Body of pancreas (tissue), 4 donors: ENCODE measurements at regions not wholly inside any gene's neighbourhood (a gene's known extent, or its start where the extent isn't known, plus 50 kb on each side); places are given as distances from the start of the nearest gene placed in this dataset.

Source experiments
- ATAC-seq: fragments of 150-250 bp; one replicate; pipeline ENCODE4 v1.9.1; 2016
- DNase-seq, 4 donors: peaks; one replicate each; pipeline ENCODE4 v3.0.0-alpha.2; 2019
- H3K27ac ChIP-seq, 4 donors: fragments of 200-600 bp; sonication (generic); 1 replicate in 3 of 4; 2 replicates in 1 of 4; pipeline versions ENCODE4 v1.5.1 to v1.6.1; 2016 to 2019; ENCODE audit warnings: mild to moderate bottlenecking in 1 of 4, mixed read lengths in 1 of 4, moderate library complexity in 1 of 4
- H3K27me3 ChIP-seq, 2 donors: fragments of 200-600 bp; sonication (generic); one replicate each; pipeline ENCODE4 v1.6.0; 2016; ENCODE audit warnings: mild to moderate bottlenecking in 1 of 2
- H3K36me3 ChIP-seq, 2 donors: fragments of 200-600 bp; sonication (generic); replicated peaks in 1 of 2; 2 replicates each; pipeline ENCODE4 v1.5.1; 2016; ENCODE audit warnings: low read depth in 2 of 2; ENCODE audit not compliant: insufficient read depth in 1 of 2
- H3K4me1 ChIP-seq: fragments of 200-600 bp; sonication (generic); one replicate; pipeline ENCODE4 v1.6.0; 2016
- H3K4me3 ChIP-seq, 2 donors: fragments of 200-600 bp; sonication (generic); 1 replicate in 1 of 2; 2 replicates in 1 of 2; pipeline ENCODE4 v1.5.1; 2016 to 2019
- H3K9me3 ChIP-seq, 3 donors: fragments of 200-600 bp; sonication (generic); 1 replicate in 2 of 3; 2 replicates in 1 of 3; pipeline ENCODE4 v1.5.1; 2016
- CTCF ChIP-seq, 7 experiments: fragments of 450-650 bp in 4 of 7; fragments of 200-600 bp in 3 of 7; sonication (generic) in 3 of 7; IDR thresholded peaks; one replicate each; pipeline ENCODE4 v1.5.1; 2016 to 2019; ENCODE audit warnings: antibody characterized with exemption in 7 of 7
- POLR2A ChIP-seq, 3 donors: fragments of 450-650 bp; IDR thresholded peaks; one replicate each; pipeline ENCODE4 v1.6.1; 2016; ENCODE audit warnings: antibody characterized with exemption in 3 of 3, mild to moderate bottlenecking in 2 of 3
- WGBS, 2 donors: methylation state at CpG; one replicate each; pipeline ENCODE4 v1.1.5; 2017; 5-methylcytosine and 5-hydroxymethylcytosine counted together
- intact Hi-C: fragments of 100-400 bp; cut with DNase I; formaldehyde crosslinking; loops from one replicate; pipeline ENCODE4 v1.15.1; 2023

GRCh38 chr10:111865550-111865949, 318.0 kb downstream of the GPAM start:
- H3K4me1 ChIP-seq, result no peaks in the 10 kb centered on the region
- TF ChIP-seq CTCF (IDR thresholded peaks at IDR 0.05), result no peak
- DNase-seq (no peak), ATAC-seq (no peak)
- H3K27me3 ChIP-seq, result no peaks in the 10 kb centered on the region
- no peak overlapping the region for H3K4me3 ChIP-seq
- intact Hi-C loops, result no loop called here
- no peak overlapping the region for H3K27ac ChIP-seq
- no peaks in the 10 kb centered on the region for H3K9me3 ChIP-seq
- H3K36me3 ChIP-seq, result no peaks in the 10 kb centered on the region
- WGBS, 2 donors, result 42 to 51% methylated on average over 3 of the region's 3 CpGs

DNA sequence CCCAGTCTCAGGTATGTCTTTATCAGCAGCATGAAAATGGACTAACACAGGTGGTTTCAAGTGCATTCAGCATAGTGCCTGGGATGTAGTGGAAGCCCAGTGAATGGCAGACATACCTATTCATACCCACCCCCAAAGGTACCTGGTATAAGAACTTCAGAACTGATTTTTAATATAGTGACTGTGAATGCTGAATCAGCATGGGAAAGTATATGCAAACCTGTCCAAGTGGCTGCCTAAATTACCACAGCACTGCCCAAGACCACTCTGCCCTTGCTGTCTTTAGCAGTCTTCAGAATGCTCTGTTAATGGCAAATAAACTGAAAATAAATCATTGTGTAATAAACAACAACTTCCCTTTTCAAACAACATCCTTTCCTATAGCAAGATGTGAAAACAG, 312.1 kb downstream of the GPAM start:
- TF ChIP-seq CTCF (IDR thresholded peaks at IDR 0.05), result no peak
- no peak for TF ChIP-seq POLR2A (IDR thresholded peaks at IDR 0.05)
- no peaks in the 10 kb centered on the region for H3K9me3 ChIP-seq

DNA sequence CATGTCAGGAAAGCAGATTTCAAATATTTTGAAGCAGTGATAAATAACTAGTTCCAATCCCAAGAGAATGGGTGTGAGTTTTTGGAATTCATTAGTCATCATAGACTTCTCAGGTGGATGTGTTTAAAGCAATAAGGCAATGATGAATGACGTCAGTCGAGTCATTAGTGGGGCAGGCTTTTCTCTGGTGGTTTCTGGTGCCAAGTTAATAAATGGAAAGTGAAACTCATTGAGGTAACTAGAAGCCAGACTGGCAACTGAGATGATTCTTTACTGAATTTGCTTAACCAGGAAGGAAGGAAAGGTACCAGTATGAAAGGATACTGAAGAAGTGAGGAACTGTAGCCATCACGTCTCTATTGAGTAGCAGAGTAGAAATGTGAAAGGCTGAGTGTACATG, 311.0 kb downstream of the GPAM start:
- ATAC-seq (no peak), DNase-seq (no peak)
- H3K9me3 ChIP-seq, result no peaks in the 10 kb centered on the region
- intact Hi-C loops, result no loop called here
- no peaks in the 10 kb centered on the region for H3K4me1 ChIP-seq
- TF ChIP-seq CTCF (IDR thresholded peaks at IDR 0.05) (no peak), POLR2A (IDR thresholded peaks at IDR 0.05) (no peak)
- no peaks in the 10 kb centered on the region for H3K36me3 ChIP-seq
- no peak overlapping the region for H3K4me3 ChIP-seq
- no peak overlapping the region for H3K27ac ChIP-seq
- H3K27me3 ChIP-seq, result no peaks in the 10 kb centered on the region
- WGBS, 2 donors, result 22 to 24% methylated on average over 3 of the region's 3 CpGs

More for the DNA sequence above, 312.1 kb downstream of the GPAM start:
- Histone ChIP-seq H3K4me1 (no peaks in the 10 kb centered on the region), H3K27me3 (no peaks in the 10 kb centered on the region), H3K27ac (no peak overlapping the region), H3K4me3 (no peak overlapping the region), H3K36me3 (no peaks in the 10 kb centered on the region)
- intact Hi-C loops, result no loop called here
- no peak for ATAC-seq
- no peak for DNase-seq

GRCh38 chr10:111873041-111873440, 310.5 kb downstream of the GPAM start:
- no peaks in the 10 kb centered on the region for H3K36me3 ChIP-seq
- DNase-seq (no peak), ATAC-seq (no peak)
- WGBS, 2 donors, result 69 to 71% methylated on average over 4 of the region's 4 CpGs
- TF ChIP-seq CTCF (IDR thresholded peaks at IDR 0.05) (no peak), POLR2A (IDR thresholded peaks at IDR 0.05) (no peak)
- no peaks in the 10 kb centered on the region for H3K27me3 ChIP-seq
- H3K4me1 ChIP-seq, result no peaks in the 10 kb centered on the region
- no peak overlapping the region for H3K4me3 ChIP-seq
- intact Hi-C loops, result no loop called here
- H3K9me3 ChIP-seq, result no peaks in the 10 kb centered on the region
- H3K27ac ChIP-seq, result no peak overlapping the region

DNA sequence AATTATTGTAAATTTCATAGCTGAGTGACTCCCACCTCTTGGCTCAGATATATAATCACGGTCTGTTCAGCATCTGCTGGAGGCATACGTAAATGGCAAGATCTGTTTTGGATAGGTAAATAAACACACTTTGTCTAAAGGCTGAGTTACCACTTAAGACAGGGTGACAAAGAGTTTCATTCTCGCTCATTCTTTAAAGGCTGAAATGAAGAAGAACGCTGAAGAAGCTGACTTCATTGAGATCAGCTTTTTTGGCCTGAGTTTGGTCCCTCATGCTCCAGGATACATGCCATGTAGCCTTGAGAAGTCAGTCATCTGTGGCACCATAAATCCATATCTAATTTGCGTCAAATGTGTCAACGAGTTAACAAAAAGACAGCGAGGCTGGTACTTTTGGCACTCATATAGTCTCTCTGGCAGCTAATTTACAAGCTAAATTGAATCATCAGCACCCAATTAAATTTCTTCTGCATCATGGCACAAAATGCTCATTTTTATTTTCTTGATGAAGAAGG, 309.9 kb downstream of the GPAM start:
- no peaks in the 10 kb centered on the region for H3K36me3 ChIP-seq
- 42 to 53% methylated on average over 7 of the region's 7 CpGs for WGBS, 2 donors
- no peak overlapping the region for H3K4me3 ChIP-seq
- DNase-seq, result no peak
- H3K27me3 ChIP-seq, result no peaks in the 10 kb centered on the region
- intact Hi-C loops, result no loop called here
- no peak overlapping the region for H3K27ac ChIP-seq
- no peak for ATAC-seq
- H3K9me3 ChIP-seq, result no peaks in the 10 kb centered on the region
- H3K4me1 ChIP-seq, result no peaks in the 10 kb centered on the region
- no peak for TF ChIP-seq POLR2A (IDR thresholded peaks at IDR 0.05)
- TF ChIP-seq CTCF (IDR thresholded peaks at IDR 0.05), result no peak
